SK-N-SH treated with all-trans-retinoic acid at 6 μM for 48 hours (cell line): ENCODE measurements at regions not wholly inside any gene's neighbourhood (a gene's known extent, or its start where the extent isn't known, plus 50 kb on each side); places are given as distances from the start of the nearest gene placed in this dataset.

Experiments used
- ARNTL ChIP-seq: fragments of 450-650 bp; formaldehyde crosslinking; IDR thresholded peaks from 2 replicates; pipeline ENCODE4 v1.5.0; 2020; ENCODE audit warnings: low read depth, mild to moderate bottlenecking, moderate library complexity, borderline replicate concordance
- CSDC2 ChIP-seq: fragments of 250-450 bp; sonication (Bioruptor Pico); IDR thresholded peaks from 2 replicates; pipeline ENCODE4 v1.5.0; 2020; ENCODE audit warnings: mild to moderate bottlenecking, moderate library complexity
- ESRRG ChIP-seq: fragments of 250-450 bp; sonication (Bioruptor Pico); IDR thresholded peaks from 2 replicates; pipeline ENCODE4 v1.6.1; 2021; ENCODE audit warnings: mild to moderate bottlenecking
- GLIS3 ChIP-seq: fragments of 250-450 bp; sonication (Bioruptor Pico); IDR thresholded peaks from 2 replicates; pipeline ENCODE4 v1.5.0; 2020; ENCODE audit warnings: mild to moderate bottlenecking, moderate library complexity
- ISL1 ChIP-seq: fragments of 250-450 bp; sonication (Bioruptor Pico); IDR thresholded peaks from 2 replicates; pipeline ENCODE4 v2.1.2; 2022; ENCODE audit warnings: mild to moderate bottlenecking, moderate library complexity
- OSR1 ChIP-seq: fragments of 250-450 bp; sonication (Bioruptor Pico); IDR thresholded peaks from 2 replicates; pipeline ENCODE4 v1.8.0; 2022; ENCODE audit warnings: moderate library complexity, mild to moderate bottlenecking, inconsistent platforms
- PPARA ChIP-seq: fragments of 250-450 bp; sonication (Bioruptor Pico); IDR thresholded peaks from 2 replicates; pipeline ENCODE4 v1.5.0; 2020; ENCODE audit warnings: mild to moderate bottlenecking, borderline replicate concordance
- RARB ChIP-seq: fragments of 250-450 bp; sonication (Bioruptor Pico); IDR thresholded peaks from 2 replicates; pipeline ENCODE4 v1.8.0; 2021; ENCODE audit warnings: mild to moderate bottlenecking, moderate library complexity
- ZFP3 ChIP-seq: fragments of 250-450 bp; sonication (Bioruptor Pico); IDR thresholded peaks from 2 replicates; pipeline ENCODE4 v1.5.0; 2020; ENCODE audit warnings: mild to moderate bottlenecking, moderate library complexity
- ZNF565 ChIP-seq: fragments of 450-650 bp; formaldehyde crosslinking; conservative IDR thresholded peaks from 2 replicates; pipeline ENCODE4 v1.5.0; 2020; ENCODE audit warnings: low read depth, mild to moderate bottlenecking, moderate library complexity
- TF ChIP-seq, protein P1 (sequence below): fragments of 250-450 bp; sonication (Bioruptor Pico); IDR thresholded peaks from 2 replicates; pipeline ENCODE4 v1.5.0; 2020; ENCODE audit warnings: mild to moderate bottlenecking, moderate library complexity
- TF ChIP-seq, protein P2 (sequence below): fragments of 250-450 bp; sonication (Bioruptor Pico); IDR thresholded peaks from 2 replicates; pipeline ENCODE4 v1.8.0; 2020; ENCODE audit warnings: mild to moderate bottlenecking, moderate library complexity, borderline replicate concordance

DNA sequence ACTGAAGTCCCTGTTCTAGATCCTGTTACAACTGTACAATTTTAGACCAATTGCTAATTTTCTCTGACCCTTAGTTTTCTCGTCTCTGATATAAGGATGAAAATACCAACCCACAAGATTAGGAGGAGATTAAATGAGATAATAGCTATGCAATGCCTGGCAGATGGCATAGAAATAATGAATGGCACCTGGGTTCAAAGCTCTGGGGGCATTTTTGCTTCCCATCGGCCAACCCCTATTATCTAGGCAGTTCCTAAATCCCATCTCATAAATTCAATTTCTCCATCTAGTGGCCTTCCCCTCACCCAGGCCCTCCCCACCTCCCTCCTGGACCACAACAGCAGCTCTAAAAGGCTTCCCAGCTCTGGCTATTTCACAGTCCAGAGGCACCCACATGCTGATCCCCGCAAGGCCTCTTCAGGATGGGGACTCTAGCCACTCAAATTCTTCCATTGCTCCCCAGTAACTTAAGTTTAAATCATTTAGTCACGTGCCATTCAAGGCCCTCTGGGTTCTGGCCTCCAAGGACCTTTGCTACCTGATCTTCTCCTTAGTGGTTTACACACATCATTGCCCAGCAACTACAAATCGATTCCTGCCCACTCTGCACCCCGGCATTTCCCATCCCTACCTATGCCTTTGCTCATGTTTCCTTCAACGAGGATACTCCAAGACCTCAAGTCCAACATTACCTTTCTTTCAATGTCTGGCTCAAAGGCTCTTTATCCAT, 202.4 kb upstream of the KLF14 start:
- TF ChIP-seq, protein P1, sequence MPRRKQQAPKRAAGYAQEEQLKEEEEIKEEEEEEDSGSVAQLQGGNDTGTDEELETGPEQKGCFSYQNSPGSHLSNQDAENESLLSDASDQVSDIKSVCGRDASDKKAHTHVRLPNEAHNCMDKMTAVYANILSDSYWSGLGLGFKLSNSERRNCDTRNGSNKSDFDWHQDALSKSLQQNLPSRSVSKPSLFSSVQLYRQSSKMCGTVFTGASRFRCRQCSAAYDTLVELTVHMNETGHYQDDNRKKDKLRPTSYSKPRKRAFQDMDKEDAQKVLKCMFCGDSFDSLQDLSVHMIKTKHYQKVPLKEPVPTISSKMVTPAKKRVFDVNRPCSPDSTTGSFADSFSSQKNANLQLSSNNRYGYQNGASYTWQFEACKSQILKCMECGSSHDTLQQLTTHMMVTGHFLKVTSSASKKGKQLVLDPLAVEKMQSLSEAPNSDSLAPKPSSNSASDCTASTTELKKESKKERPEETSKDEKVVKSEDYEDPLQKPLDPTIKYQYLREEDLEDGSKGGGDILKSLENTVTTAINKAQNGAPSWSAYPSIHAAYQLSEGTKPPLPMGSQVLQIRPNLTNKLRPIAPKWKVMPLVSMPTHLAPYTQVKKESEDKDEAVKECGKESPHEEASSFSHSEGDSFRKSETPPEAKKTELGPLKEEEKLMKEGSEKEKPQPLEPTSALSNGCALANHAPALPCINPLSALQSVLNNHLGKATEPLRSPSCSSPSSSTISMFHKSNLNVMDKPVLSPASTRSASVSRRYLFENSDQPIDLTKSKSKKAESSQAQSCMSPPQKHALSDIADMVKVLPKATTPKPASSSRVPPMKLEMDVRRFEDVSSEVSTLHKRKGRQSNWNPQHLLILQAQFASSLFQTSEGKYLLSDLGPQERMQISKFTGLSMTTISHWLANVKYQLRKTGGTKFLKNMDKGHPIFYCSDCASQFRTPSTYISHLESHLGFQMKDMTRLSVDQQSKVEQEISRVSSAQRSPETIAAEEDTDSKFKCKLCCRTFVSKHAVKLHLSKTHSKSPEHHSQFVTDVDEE (CRISPR knock-in tag) = no peak
- no peak for TF ChIP-seq RARB (CRISPR knock-in tag)
- no peak for TF ChIP-seq OSR1
- TF ChIP-seq, protein P2, sequence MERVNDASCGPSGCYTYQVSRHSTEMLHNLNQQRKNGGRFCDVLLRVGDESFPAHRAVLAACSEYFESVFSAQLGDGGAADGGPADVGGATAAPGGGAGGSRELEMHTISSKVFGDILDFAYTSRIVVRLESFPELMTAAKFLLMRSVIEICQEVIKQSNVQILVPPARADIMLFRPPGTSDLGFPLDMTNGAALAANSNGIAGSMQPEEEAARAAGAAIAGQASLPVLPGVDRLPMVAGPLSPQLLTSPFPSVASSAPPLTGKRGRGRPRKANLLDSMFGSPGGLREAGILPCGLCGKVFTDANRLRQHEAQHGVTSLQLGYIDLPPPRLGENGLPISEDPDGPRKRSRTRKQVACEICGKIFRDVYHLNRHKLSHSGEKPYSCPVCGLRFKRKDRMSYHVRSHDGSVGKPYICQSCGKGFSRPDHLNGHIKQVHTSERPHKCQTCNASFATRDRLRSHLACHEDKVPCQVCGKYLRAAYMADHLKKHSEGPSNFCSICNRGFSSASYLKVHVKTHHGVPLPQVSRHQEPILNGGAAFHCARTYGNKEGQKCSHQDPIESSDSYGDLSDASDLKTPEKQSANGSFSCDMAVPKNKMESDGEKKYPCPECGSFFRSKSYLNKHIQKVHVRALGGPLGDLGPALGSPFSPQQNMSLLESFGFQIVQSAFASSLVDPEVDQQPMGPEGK = no peak
- no peak for TF ChIP-seq ARNTL (CRISPR knock-in tag)
- no peak for TF ChIP-seq ESRRG (CRISPR knock-in tag)
- TF ChIP-seq ISL1 (CRISPR knock-in tag) = no peak
- TF ChIP-seq ZNF565 (CRISPR knock-in tag) = no peak
- no peak for TF ChIP-seq CSDC2 (CRISPR knock-in tag)
- TF ChIP-seq GLIS3 (CRISPR knock-in tag) = no peak
- no peak for TF ChIP-seq PPARA (CRISPR knock-in tag)
- TF ChIP-seq ZFP3 = no peak
